Panc1 (cell line): ENCODE measurements at regions not wholly inside any gene's neighbourhood (a gene's known extent, or its start where the extent isn't known, plus 50 kb on each side); places are given as distances from the start of the nearest gene placed in this dataset.

ENCODE experiments used
- ATAC-seq: fragments of 200-7000 bp; cut with Tn5 transposase; 2 replicates; pipeline ENCODE4 v1.9.1; 2020; ENCODE audit warnings: mild to moderate bottlenecking, moderate library complexity
- BruUV-seq: library from RNA; stranded (reverse); fragments of 400-500 nt; replicated peaks from 2 replicates; lab custom pipeline; 2021; lab: Mats Ljungman, UMichigan
- CTCF ChIA-PET: fragments of 300-600 bp; sonication (Branson Sonifier 250); formaldehyde crosslinking; loops from one replicate; lab custom pipeline; 2022; ENCODE audit warnings: antibody characterized with exemption; lab: Charles Lee
- POLR2A ChIA-PET: fragments of 300-600 bp; sonication (Branson Sonifier 250); formaldehyde crosslinking; loops from one replicate; lab custom pipeline; 2022; ENCODE audit warnings: antibody characterized with exemption; lab: Charles Lee
- DNase-seq: peaks from one replicate; pipeline ENCODE4 v3.0.0-alpha.2; 2010; ENCODE audit warnings: low read depth, low spot score
- H3K27ac ChIP-seq: 2 replicates; pipeline ENCODE4 v1.5.1; 2011; ENCODE audit warnings: mild to moderate bottlenecking, low read length, inconsistent platforms
- H3K27me3 ChIP-seq: fragments of 200-500 bp; sonication (Bioruptor generic); 2 replicates; pipeline ENCODE4 v1.6.0; 2014; ENCODE audit warnings: low read length, inconsistent platforms; ENCODE audit not compliant: control insufficient read depth, insufficient read depth
- H3K36me3 ChIP-seq: fragments of 200-500 bp; sonication (Bioruptor generic); 2 replicates; pipeline ENCODE4 v1.5.1; 2014; ENCODE audit warnings: inconsistent platforms, mild to moderate bottlenecking, low read length, moderate library complexity; ENCODE audit not compliant: control insufficient read depth, insufficient read depth
- H3K4me1 ChIP-seq: 2 replicates; pipeline ENCODE4 v1.5.1; 2011; ENCODE audit warnings: inconsistent platforms, mild to moderate bottlenecking, low read length, moderate library complexity; ENCODE audit not compliant: control insufficient read depth, insufficient read depth
- H3K4me3 ChIP-seq, 2 experiments: 2 replicates each; pipeline ENCODE4 v1.5.1; 2011 to 2012; ENCODE audit warnings: low read depth in 2 of 2, low read length in 2 of 2, mild to moderate bottlenecking in 2 of 2, inconsistent platforms in 1 of 2, moderate library complexity in 1 of 2
- H3K9me3 ChIP-seq: fragments of 200-500 bp; sonication (Bioruptor generic); 2 replicates; pipeline ENCODE4 v1.5.1; 2014; ENCODE audit warnings: low read depth, mild to moderate bottlenecking, inconsistent platforms, low read length, moderate library complexity; ENCODE audit not compliant: control insufficient read depth, insufficient read depth
- POLR2AphosphoS5 ChIP-seq: IDR thresholded peaks from 2 replicates; pipeline ENCODE4 v1.6.1; 2012; ENCODE audit warnings: mild to moderate bottlenecking, low read depth, low read length, moderate library complexity
- REST ChIP-seq, 2 experiments: IDR thresholded peaks; 2 replicates each; pipeline ENCODE4 v1.6.1; 2011 to 2012; ENCODE audit warnings: low read depth in 2 of 2, control low read depth in 1 of 2, low read length in 1 of 2, mild to moderate bottlenecking in 1 of 2, moderate library complexity in 1 of 2; ENCODE audit not compliant: insufficient read depth in 1 of 2
- SIN3A ChIP-seq: IDR thresholded peaks from 2 replicates; pipeline ENCODE4 v1.6.1; 2012; ENCODE audit warnings: low read depth, mild to moderate bottlenecking, low read length, moderate library complexity, borderline replicate concordance; ENCODE audit not compliant: insufficient read depth
- TCF7L2 ChIP-seq: IDR thresholded peaks from 2 replicates; pipeline ENCODE4 v1.6.1; 2011; ENCODE audit warnings: mild to moderate bottlenecking, low read depth, low read length, inconsistent platforms
- in situ Hi-C: cut with HindIII; loops from 2 replicates; pipeline ENCODE4 v1.10.0; 2016; ENCODE audit warnings: low sequenced_read_pairs, low pct_unique_long_range_greater_than_20kb
- intact Hi-C: fragments of 100-400 bp; cut with micrococcal nuclease; formaldehyde crosslinking; loops from one replicate; pipeline ENCODE4 v1.10.0; 2022; ENCODE audit not compliant: unreplicated experiment
- TF ChIP-seq, protein P1 (sequence below): fragments of 450-650 bp; IDR thresholded peaks from 2 replicates; pipeline ENCODE4 v1.5.1; 2017; ENCODE audit warnings: mild to moderate bottlenecking

DNA sequence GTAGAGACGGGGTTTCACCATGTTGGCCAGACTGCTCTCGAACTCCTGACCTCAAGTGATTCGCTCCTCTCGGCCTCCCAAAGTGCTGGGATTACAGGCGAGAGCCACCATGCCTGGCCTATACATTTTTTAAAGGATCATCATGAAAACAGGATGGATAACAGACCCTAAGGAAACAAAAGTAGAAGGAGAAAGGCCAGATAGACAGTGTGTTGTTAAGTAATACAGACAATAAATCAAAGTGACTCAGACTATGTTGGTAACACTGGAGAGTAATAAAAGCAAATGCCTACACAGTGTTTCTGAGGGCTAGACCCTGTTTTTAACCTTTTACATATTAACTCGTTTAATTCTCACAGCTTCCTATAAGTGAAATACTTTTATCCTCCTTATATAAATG is 133.8 kb upstream of the MCTP2 start:
- BruUV-seq, result no TSS peak
- no peak for DNase-seq
- CTCF ChIA-PET, result no interaction called here
- H3K4me3 ChIP-seq, result no peak overlapping the region
- H3K27me3 ChIP-seq, result no peaks in the 10 kb centered on the region
- TF ChIP-seq SIN3A, result no peak
- no peak for TF ChIP-seq TCF7L2
- no peak for TF ChIP-seq POLR2AphosphoS5
- TF ChIP-seq, protein P1, sequence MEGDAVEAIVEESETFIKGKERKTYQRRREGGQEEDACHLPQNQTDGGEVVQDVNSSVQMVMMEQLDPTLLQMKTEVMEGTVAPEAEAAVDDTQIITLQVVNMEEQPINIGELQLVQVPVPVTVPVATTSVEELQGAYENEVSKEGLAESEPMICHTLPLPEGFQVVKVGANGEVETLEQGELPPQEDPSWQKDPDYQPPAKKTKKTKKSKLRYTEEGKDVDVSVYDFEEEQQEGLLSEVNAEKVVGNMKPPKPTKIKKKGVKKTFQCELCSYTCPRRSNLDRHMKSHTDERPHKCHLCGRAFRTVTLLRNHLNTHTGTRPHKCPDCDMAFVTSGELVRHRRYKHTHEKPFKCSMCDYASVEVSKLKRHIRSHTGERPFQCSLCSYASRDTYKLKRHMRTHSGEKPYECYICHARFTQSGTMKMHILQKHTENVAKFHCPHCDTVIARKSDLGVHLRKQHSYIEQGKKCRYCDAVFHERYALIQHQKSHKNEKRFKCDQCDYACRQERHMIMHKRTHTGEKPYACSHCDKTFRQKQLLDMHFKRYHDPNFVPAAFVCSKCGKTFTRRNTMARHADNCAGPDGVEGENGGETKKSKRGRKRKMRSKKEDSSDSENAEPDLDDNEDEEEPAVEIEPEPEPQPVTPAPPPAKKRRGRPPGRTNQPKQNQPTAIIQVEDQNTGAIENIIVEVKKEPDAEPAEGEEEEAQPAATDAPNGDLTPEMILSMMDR, result no peak
- TF ChIP-seq REST (IDR thresholded peaks at IDR 0.05; ENCODE audit: insufficient read depth in 1 of 2, low read depth in 2 of 2, low read length in 1 of 2), result no peak
- no peaks in the 10 kb centered on the region for H3K9me3 ChIP-seq
- no peak for ATAC-seq
- H3K27ac ChIP-seq, result no peak overlapping the region
- in situ Hi-C loops (no loop called here), intact Hi-C loops (no loop called here)
- no peaks in the 10 kb centered on the region for H3K36me3 ChIP-seq
- POLR2A ChIA-PET, result no interaction called here
- H3K4me1 ChIP-seq, result no peaks in the 10 kb centered on the region

- DNase-seq (no peak), ATAC-seq (no peak)
- no peaks in the 10 kb centered on the region for H3K4me1 ChIP-seq
- intact Hi-C loops, result no loop called here
- no peaks in the 10 kb centered on the region for H3K27me3 ChIP-seq
- in situ Hi-C loops, result no loop called here
- POLR2A ChIA-PET, result no interaction called here
- CTCF ChIA-PET, result no interaction called here
- BruUV-seq, result no TSS peak
- no peak overlapping the region for H3K27ac ChIP-seq
- TF ChIP-seq, protein P1, result no peak
- TF ChIP-seq POLR2AphosphoS5, result no peak
- TF ChIP-seq REST (IDR thresholded peaks at IDR 0.05; ENCODE audit: insufficient read depth in 1 of 2, low read depth in 2 of 2, low read length in 1 of 2), result no peak
- TF ChIP-seq TCF7L2, result no peak
- no peak for TF ChIP-seq SIN3A
- H3K9me3 ChIP-seq, result no peaks in the 10 kb centered on the region
- H3K36me3 ChIP-seq, result no peaks in the 10 kb centered on the region
- H3K4me3 ChIP-seq, result no peak overlapping the region
Measured at GRCh38 chr15:94094310-94094709, 137.1 kb upstream of the MCTP2 start.
